ENCODE measurements at regions not wholly inside any gene's neighbourhood (a gene's known extent, or its start where the extent isn't known, plus 50 kb on each side); places are given as distances from the start of the nearest gene placed in this dataset.

DNA sequence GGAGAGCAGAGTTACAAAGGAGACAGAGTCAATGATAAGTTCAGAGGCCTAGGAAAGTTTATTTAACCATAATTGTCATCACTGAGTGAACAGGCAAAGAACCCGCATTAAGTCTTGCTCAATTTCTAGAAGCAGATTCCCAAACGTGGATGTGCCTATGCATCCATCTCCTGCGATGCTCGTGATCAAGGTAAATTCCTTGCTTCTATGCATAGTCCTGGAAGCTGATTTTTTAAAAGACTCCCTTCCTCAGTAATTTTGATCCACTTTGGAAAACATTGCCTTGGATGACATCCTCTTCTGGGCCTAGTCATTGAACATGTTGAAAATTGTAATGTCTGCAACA lies 116.4 kb downstream of the TNFSF18 start:
- Histone ChIP-seq H3K23ac (ENCODE audit: insufficient read length) (no peak overlapping the region), H3K4me1 (replicated peaks in 1 of 4; ENCODE audit: control insufficient read depth in 3 of 4, insufficient read depth in 4 of 4, low read length in 3 of 4) (no peaks in the 10 kb centered on the region), H4K8ac (ENCODE audit: extremely low read depth, insufficient read depth, low read length) (no peak overlapping the region), H2BK20ac (ENCODE audit: low read length) (no peak overlapping the region), H3K18ac (ENCODE audit: extremely low read depth, low read length) (no peak overlapping the region), H3K14ac (ENCODE audit: insufficient read length) (no peak overlapping the region), H2BK120ac (replicated peaks; ENCODE audit: low read depth, low read length) (no peak overlapping the region), H2AK5ac (ENCODE audit: low read depth, low read length) (no peak overlapping the region), H4K91ac (replicated peaks; ENCODE audit: insufficient read length, low read length) (no peak overlapping the region), H4K20me1 (replicated peaks in 1 of 2; ENCODE audit: control insufficient read depth in 1 of 2, insufficient read depth in 2 of 2, low read length in 2 of 2) (no peaks in the 10 kb centered on the region), H3K4me2 (ENCODE audit: insufficient read depth in 1 of 2, low read depth in 2 of 2, low read length in 2 of 2) (no peak overlapping the region), H2BK5ac (ENCODE audit: low read depth, low read length) (no peak overlapping the region), H3K9ac (replicated peaks in 1 of 4; ENCODE audit: extremely low read depth in 1 of 4, low read depth in 3 of 4, low read length in 3 of 4) (no peak overlapping the region), H3K79me1 (ENCODE audit: low read depth, low read length) (no peaks in the 10 kb centered on the region), H2AFZ (ENCODE audit: low read length) (peak overlapping the region; percentile 74; the same call in 1 of the 2 replicates), H4K5ac (ENCODE audit: insufficient read length, low read depth, low read length) (no peak overlapping the region), H3K4ac (replicated peaks; ENCODE audit: insufficient read length, low read depth, low read length) (no peak overlapping the region), H3K56ac (replicated peaks; ENCODE audit: insufficient read length, low read depth, low read length) (no peak overlapping the region), H2BK12ac (ENCODE audit: low read depth, low read length) (no peak overlapping the region), H3K27me3 (replicated peaks in 1 of 4; ENCODE audit: control insufficient read depth in 3 of 4, extremely low read depth in 1 of 4, insufficient read depth in 3 of 4, low read length in 3 of 4) (no peaks in the 10 kb centered on the region), H2BK15ac (ENCODE audit: low read length) (no peak overlapping the region), H3K9me3 (ENCODE audit: insufficient read depth in 2 of 2, low read depth in 1 of 2, low read length in 1 of 2) (no peaks in the 10 kb centered on the region), H3K4me3 (ENCODE audit: extremely low read depth in 1 of 4, insufficient read depth in 2 of 4, low read depth in 3 of 4, low read length in 4 of 4) (no peak overlapping the region), H3K79me2 (ENCODE audit: control insufficient read depth in 1 of 2, insufficient read depth in 2 of 2, low read length in 2 of 2) (no peaks in the 10 kb centered on the region), H3K23me2 (ENCODE audit: low read depth, low read length) (no peaks in the 10 kb centered on the region), H3K36me3 (ENCODE audit: control insufficient read depth in 2 of 4, insufficient read depth in 4 of 4, low read length in 3 of 4) (no peaks in the 10 kb centered on the region), H3K27ac (ENCODE audit: low read depth, low read length) (no peak overlapping the region)
- CTCF ChIA-PET (ENCODE audit: partially characterized antibody), result no interaction called here
- POLR2A ChIA-PET (ENCODE audit: partially characterized antibody), result no interaction called here
- DNase-seq (ENCODE audit: low read depth in 1 of 2, low spot score in 2 of 2) (no peak), FAIRE-seq (no peak)
- WGBS, 2 experiments (ENCODE audit: extremely low coverage in 1 of 2, insufficient coverage in 1 of 2, insufficient read length in 1 of 2, insufficient replicate concordance in 2 of 2, low coverage in 1 of 2, low lambda C conversion rate in 2 of 2, missing lambda C conversion rate in 1 of 2), result 95% methylated on average over 4 of the region's 4 CpGs; no CpG with 5 or more reads in 1 of the 2 experiments
- TF ChIP-seq TCF12 (IDR thresholded peaks at IDR 0.05; ENCODE audit: low read depth, low read length), result no peak
- no peak for TF ChIP-seq RXRA (IDR thresholded peaks at IDR 0.05; ENCODE audit: insufficient read depth, low read depth, low read length)
- TF ChIP-seq SIRT6 (IDR thresholded peaks at IDR 0.05; ENCODE audit: low read length), result no peak
- TF ChIP-seq HDAC6 (IDR thresholded peaks at IDR 0.05; ENCODE audit: low read depth, low read length), result no peak

All from H1 (cell line).